Ascending aorta (tissue), 2 donors: ENCODE measurements at regions not wholly inside any gene's neighbourhood (a gene's known extent, or its start where the extent isn't known, plus 50 kb on each side); places are given as distances from the start of the nearest gene placed in this dataset.

Experiments
- DNase-seq, 2 donors: peaks; one replicate each; pipeline ENCODE4 v3.0.0-alpha.2; 2019; ENCODE audit warnings: low spot score in 2 of 2
- H3K27ac ChIP-seq, 2 donors: fragments of 200-600 bp; sonication (generic); one replicate each; pipeline ENCODE4 v1.5.1; 2016 to 2017; ENCODE audit warnings: mild to moderate bottlenecking in 1 of 2
- H3K27me3 ChIP-seq: fragments of 200-600 bp; sonication (generic); one replicate; pipeline ENCODE4 v1.5.1; 2017
- H3K36me3 ChIP-seq, 2 donors: fragments of 200-600 bp; sonication (generic); one replicate each; pipeline ENCODE4 v1.5.1; 2016
- H3K4me1 ChIP-seq, 2 donors: fragments of 200-600 bp; sonication (generic); one replicate each; pipeline ENCODE4 v1.5.1; 2016 to 2017; ENCODE audit warnings: mild to moderate bottlenecking in 1 of 2
- H3K4me3 ChIP-seq, 2 donors: fragments of 200-600 bp; sonication (generic); one replicate each; pipeline ENCODE4 v1.5.1; 2016 to 2017; ENCODE audit warnings: mild to moderate bottlenecking in 1 of 2
- H3K9me3 ChIP-seq, 2 donors: fragments of 200-600 bp; sonication (generic); one replicate each; pipeline ENCODE4 v1.5.1; 2016
- CTCF ChIP-seq, 3 experiments: fragments of 200-600 bp in 2 of 3; fragments of 450-650 bp in 1 of 3; sonication (generic) in 2 of 3; IDR thresholded peaks; one replicate each; pipeline ENCODE4 v1.5.1; 2016 to 2019; ENCODE audit warnings: antibody characterized with exemption in 3 of 3, mild to moderate bottlenecking in 1 of 3, moderate library complexity in 1 of 3
- intact Hi-C: fragments of 100-400 bp; cut with DNase I; formaldehyde crosslinking; loops from one replicate; pipeline ENCODE4 v1.15.1; 2023

- Histone ChIP-seq H3K27ac (no peak overlapping the region), H3K36me3 (no peaks in the 10 kb centered on the region), H3K9me3 (no peaks in the 10 kb centered on the region), H3K27me3 (no peaks in the 10 kb centered on the region), H3K4me3 (no peak overlapping the region), H3K4me1 (peaks cover 0 to 3% of the 10 kb centered on the region in 2 donors)
- TF ChIP-seq CTCF (IDR thresholded peaks at IDR 0.05), result no peak
- DNase-seq, result no peak
- intact Hi-C loops, result no loop called here
Measured at GRCh38 chr7:42834676-42835075, 77.2 kb downstream of the C7orf25 start.

- no peak for TF ChIP-seq CTCF (IDR thresholded peaks at IDR 0.05)
- intact Hi-C loops, result no loop called here
- H3K27ac ChIP-seq, result no peak overlapping the region
Measured at GRCh38 chr7:42833411-42833810, 78.5 kb downstream of the C7orf25 start.

GRCh38 chr7:42832667-42833066 is 79.2 kb downstream of the C7orf25 start:
- Histone ChIP-seq H3K4me1 (peaks cover 0 to 3% of the 10 kb centered on the region in 2 donors), H3K9me3 (no peaks in the 10 kb centered on the region), H3K27ac (no peak overlapping the region), H3K4me3 (no peak overlapping the region), H3K36me3 (no peaks in the 10 kb centered on the region), H3K27me3 (no peaks in the 10 kb centered on the region)
- no peak for DNase-seq
- intact Hi-C loops, result no loop called here
- TF ChIP-seq CTCF (IDR thresholded peaks at IDR 0.05), result no peak

More at GRCh38 chr7:42833411-42833810, 78.5 kb downstream of the C7orf25 start:
- H3K27me3 ChIP-seq, result no peaks in the 10 kb centered on the region
- DNase-seq, result no peak
- H3K4me1 ChIP-seq, result peaks cover 0 to 3% of the 10 kb centered on the region in 2 donors
- H3K4me3 ChIP-seq, result no peak overlapping the region
- no peaks in the 10 kb centered on the region for H3K9me3 ChIP-seq
- H3K36me3 ChIP-seq, result no peaks in the 10 kb centered on the region

- no peak overlapping the region for H3K27ac ChIP-seq
- TF ChIP-seq CTCF (IDR thresholded peaks at IDR 0.05), result peak; percentile 42 to 69 (median 43)
- H3K4me1 ChIP-seq, result peaks cover 0 to 3% of the 10 kb centered on the region in 2 donors
- intact Hi-C loops, result loop anchor here (2.0 kb wide), 1 partner anchor 891 kb away; no protein-coding TSS in a partner anchor
- no peak overlapping the region for H3K4me3 ChIP-seq
- H3K27me3 ChIP-seq, result no peaks in the 10 kb centered on the region
- no peaks in the 10 kb centered on the region for H3K36me3 ChIP-seq
- no peak for DNase-seq
- no peaks in the 10 kb centered on the region for H3K9me3 ChIP-seq
Measured at GRCh38 chr7:42831718-42832522, 80.0 kb downstream of the C7orf25 start.

- H3K9me3 ChIP-seq, result no peaks in the 10 kb centered on the region
- H3K27me3 ChIP-seq, result no peaks in the 10 kb centered on the region
- no peak overlapping the region for H3K4me3 ChIP-seq
- H3K4me1 ChIP-seq, result peaks cover 0 to 3% of the 10 kb centered on the region in 2 donors
- TF ChIP-seq CTCF (IDR thresholded peaks at IDR 0.05), result no peak
- intact Hi-C loops, result loop anchor here (2.0 kb wide), 1 partner anchor 890 kb away; no protein-coding TSS in a partner anchor
- no peak overlapping the region for H3K27ac ChIP-seq
- DNase-seq, result no peak
- H3K36me3 ChIP-seq, result no peaks in the 10 kb centered on the region
Measured at GRCh38 chr7:42831006-42831717, 80.7 kb downstream of the C7orf25 start.
